ENCODE measurements at regions not wholly inside any gene's neighbourhood (a gene's known extent, or its start where the extent isn't known, plus 50 kb on each side); places are given as distances from the start of the nearest gene placed in this dataset.

DNA sequence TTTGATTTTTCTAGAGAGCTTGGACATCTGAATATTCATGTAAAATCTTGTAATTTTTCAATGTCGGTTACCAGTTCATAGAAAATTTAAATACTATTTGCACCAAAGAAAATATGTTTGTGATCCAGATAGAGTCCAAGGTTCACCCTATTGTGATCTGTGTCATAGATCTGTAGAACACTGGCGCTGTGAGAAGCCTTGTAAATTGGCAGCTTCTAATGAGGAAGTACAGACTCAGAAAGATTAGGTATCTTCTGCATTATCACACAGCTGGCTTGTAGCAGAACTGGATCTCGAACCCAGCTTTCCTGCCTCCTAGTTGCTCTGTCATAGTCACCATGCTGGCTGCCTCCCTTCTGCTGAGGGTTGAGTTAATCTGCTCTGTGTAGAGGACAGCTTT lies 106.5 kb upstream of the PAK3 start:
- no peak for DNase-seq
- CTCF ChIA-PET: no interaction called here

DNA sequence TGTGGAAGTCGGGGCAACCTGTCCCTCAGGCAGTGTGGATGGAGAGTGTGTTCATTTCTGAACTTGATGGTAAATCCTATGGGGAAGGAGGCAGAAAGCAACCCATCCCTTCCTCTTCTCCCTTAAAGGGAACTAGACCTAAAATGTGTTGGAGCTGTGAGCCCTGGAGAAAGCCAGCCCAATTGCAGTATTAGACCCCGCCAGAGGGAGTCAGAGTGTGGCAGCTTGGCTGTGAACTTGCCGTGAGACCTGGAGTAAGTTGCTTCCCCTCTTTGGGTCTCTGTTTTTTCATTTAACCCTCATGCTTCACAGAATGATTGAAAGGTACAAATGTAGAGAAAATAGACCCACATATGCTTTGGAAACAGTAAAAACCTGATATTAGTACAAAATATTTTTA lies 108.7 kb upstream of the PAK3 start:
- Histone ChIP-seq H3K4me1 (replicated peaks; ENCODE audit: insufficient read depth) (no peaks in the 10 kb centered on the region), H4K20me1 (ENCODE audit: insufficient read depth) (no peaks in the 10 kb centered on the region), H3K9me3 (ENCODE audit: insufficient read depth, low read depth) (no peaks in the 10 kb centered on the region), H3K9me2 (ENCODE audit: insufficient read depth) (no peaks in the 10 kb centered on the region), H3K27me3 (ENCODE audit: insufficient read depth, low read depth) (no peaks in the 10 kb centered on the region; the same call in 1 of the 2 replicates), H3K4me3 (no peak overlapping the region), H3K27ac (no peak overlapping the region), H3K4me2 (no peak overlapping the region), H3F3A (ENCODE audit: insufficient read depth, low read depth) (no peaks in the 10 kb centered on the region), H3K79me2 (ENCODE audit: low read depth) (no peaks in the 10 kb centered on the region), H2AFZ (no peak overlapping the region), H3K36me3 (ENCODE audit: low read depth) (no peaks in the 10 kb centered on the region)
- TF ChIP-seq CTCF (conservative IDR thresholded peaks at IDR 0.05) (no peak), EZH2 (IDR thresholded peaks at IDR 0.05; ENCODE audit: low read depth) (no peak)
- POLR2A ChIA-PET (ENCODE audit: unreplicated experiment): no interaction called here
- intact Hi-C loops (cut with micrococcal nuclease; ENCODE audit: unreplicated experiment): no loop called here
- CTCF ChIA-PET: no interaction called here
- DNase-seq: no peak
- BruUV-seq (replicated peaks): no TSS peak

More for the DNA sequence above, 106.5 kb upstream of the PAK3 start:
- Histone ChIP-seq H3F3A (ENCODE audit: insufficient read depth, low read depth) (no peaks in the 10 kb centered on the region), H3K79me2 (ENCODE audit: low read depth) (no peaks in the 10 kb centered on the region), H2AFZ (no peak overlapping the region), H3K36me3 (ENCODE audit: low read depth) (no peaks in the 10 kb centered on the region), H3K9me3 (ENCODE audit: insufficient read depth, low read depth) (no peaks in the 10 kb centered on the region), H3K4me3 (no peak overlapping the region), H3K4me2 (no peak overlapping the region), H3K27ac (no peak overlapping the region), H4K20me1 (ENCODE audit: insufficient read depth) (no peaks in the 10 kb centered on the region), H3K9me2 (ENCODE audit: insufficient read depth) (no peaks in the 10 kb centered on the region), H3K4me1 (replicated peaks; ENCODE audit: insufficient read depth) (no peaks in the 10 kb centered on the region), H3K27me3 (ENCODE audit: insufficient read depth, low read depth) (no peaks in the 10 kb centered on the region; the same call in 1 of the 2 replicates)
- no TSS peak for BruUV-seq (replicated peaks)
- POLR2A ChIA-PET (ENCODE audit: unreplicated experiment): no interaction called here
- TF ChIP-seq CTCF (conservative IDR thresholded peaks at IDR 0.05) (no peak), EZH2 (IDR thresholded peaks at IDR 0.05; ENCODE audit: low read depth) (no peak)
- intact Hi-C loops (cut with micrococcal nuclease; ENCODE audit: unreplicated experiment): no loop called here

GRCh38 chrX:110985470-110985869 lies 110.5 kb upstream of the PAK3 start:
- H4K20me1 ChIP-seq (ENCODE audit: insufficient read depth): no peaks in the 10 kb centered on the region
- H3K9me2 ChIP-seq (ENCODE audit: insufficient read depth): no peaks in the 10 kb centered on the region
- TF ChIP-seq CTCF (conservative IDR thresholded peaks at IDR 0.05) (no peak), EZH2 (IDR thresholded peaks at IDR 0.05; ENCODE audit: low read depth) (no peak)
- intact Hi-C loops (cut with micrococcal nuclease; ENCODE audit: unreplicated experiment): no loop called here
- no peak overlapping the region for H3K4me3 ChIP-seq
- no peaks in the 10 kb centered on the region for H3K9me3 ChIP-seq (ENCODE audit: insufficient read depth, low read depth)
- no peaks in the 10 kb centered on the region; the same call in 1 of the 2 replicates for H3K27me3 ChIP-seq (ENCODE audit: insufficient read depth, low read depth)
- no peak overlapping the region for H2AFZ ChIP-seq
- POLR2A ChIA-PET (ENCODE audit: unreplicated experiment): no interaction called here
- H3F3A ChIP-seq (ENCODE audit: insufficient read depth, low read depth): no peaks in the 10 kb centered on the region
- no peak overlapping the region for H3K27ac ChIP-seq
- H3K79me2 ChIP-seq (ENCODE audit: low read depth): no peaks in the 10 kb centered on the region
- no TSS peak for BruUV-seq (replicated peaks)
- H3K4me2 ChIP-seq: no peak overlapping the region
- CTCF ChIA-PET: no interaction called here
- no peaks in the 10 kb centered on the region for H3K36me3 ChIP-seq (ENCODE audit: low read depth)
- no peak for DNase-seq
- no peaks in the 10 kb centered on the region for H3K4me1 ChIP-seq (replicated peaks; ENCODE audit: insufficient read depth)

Data from PC-9 (cell line).